ENCODE measurements at regions not wholly inside any gene's neighbourhood (a gene's known extent, or its start where the extent isn't known, plus 50 kb on each side); places are given as distances from the start of the nearest gene placed in this dataset.

- no peak overlapping the region for H3K9ac ChIP-seq (ENCODE audit: low read length)
- H3F3A ChIP-seq (ENCODE audit: insufficient read depth, low read length): no peaks in the 10 kb centered on the region
- DNase-seq: no peak
- no peaks in the 10 kb centered on the region for H3K27me3 ChIP-seq (replicated peaks; ENCODE audit: insufficient read depth, low read length)
- no peaks in the 10 kb centered on the region for H3K4me1 ChIP-seq (ENCODE audit: low read length)
- no peak overlapping the region for H3K27ac ChIP-seq (ENCODE audit: low read length)
- no peak overlapping the region for H2AFZ ChIP-seq (ENCODE audit: low read length)
- H3K79me2 ChIP-seq (ENCODE audit: low read length): no peaks in the 10 kb centered on the region
- H3K4me3 ChIP-seq (ENCODE audit: low read length): no peak overlapping the region
- H4K20me1 ChIP-seq (ENCODE audit: insufficient read depth, low read length): no peaks in the 10 kb centered on the region
- H3K4me2 ChIP-seq (ENCODE audit: low read depth, low read length): no peak overlapping the region
- H3K9me2 ChIP-seq (replicated peaks; ENCODE audit: insufficient read depth, low read length): no peaks in the 10 kb centered on the region
- TF ChIP-seq EZH2phosphoT487 (IDR thresholded peaks at IDR 0.05; ENCODE audit: low read length): no peak
- TF ChIP-seq CTCF (IDR thresholded peaks at IDR 0.05; ENCODE audit: low read length): no peak
- H3K9me3 ChIP-seq (replicated peaks; ENCODE audit: insufficient read depth, low read length): no peaks in the 10 kb centered on the region
- H3K36me3 ChIP-seq (replicated peaks; ENCODE audit: insufficient read depth, low read length): no peaks in the 10 kb centered on the region
These were observed 141.2 kb upstream of the LRIG1 start for GRCh38 chr3:66642019-66642418.

GRCh38 chr3:66642484-66642883, 141.7 kb upstream of the LRIG1 start:
- no peak for TF ChIP-seq CTCF (IDR thresholded peaks at IDR 0.05; ENCODE audit: low read length)
- TF ChIP-seq EZH2phosphoT487 (IDR thresholded peaks at IDR 0.05; ENCODE audit: low read length): no peak
- TF ChIP-seq EZH2 (optimal IDR thresholded peaks at IDR 0.05; ENCODE audit: low read depth, low read length): no peak
- Histone ChIP-seq H3K36me3 (replicated peaks; ENCODE audit: insufficient read depth, low read length) (no peaks in the 10 kb centered on the region), H3K27me3 (replicated peaks; ENCODE audit: insufficient read depth, low read length) (no peaks in the 10 kb centered on the region), H3K4me3 (ENCODE audit: low read length) (no peak overlapping the region), H3F3A (ENCODE audit: insufficient read depth, low read length) (no peaks in the 10 kb centered on the region), H3K27ac (ENCODE audit: low read length) (no peak overlapping the region), H3K9ac (ENCODE audit: low read length) (no peak overlapping the region), H3K4me2 (ENCODE audit: low read depth, low read length) (no peak overlapping the region), H3K79me2 (ENCODE audit: low read length) (no peaks in the 10 kb centered on the region), H3K9me2 (replicated peaks; ENCODE audit: insufficient read depth, low read length) (no peaks in the 10 kb centered on the region), H3K4me1 (ENCODE audit: low read length) (no peaks in the 10 kb centered on the region), H4K20me1 (ENCODE audit: insufficient read depth, low read length) (no peaks in the 10 kb centered on the region), H2AFZ (ENCODE audit: low read length) (no peak overlapping the region), H3K9me3 (replicated peaks; ENCODE audit: insufficient read depth, low read length) (no peaks in the 10 kb centered on the region)
- no peak for DNase-seq

GRCh38 chr3:66644549-66644948, 143.7 kb upstream of the LRIG1 start:
- H3K9me3 ChIP-seq (replicated peaks; ENCODE audit: insufficient read depth, low read length): no peaks in the 10 kb centered on the region
- no peak overlapping the region for H3K4me2 ChIP-seq (ENCODE audit: low read depth, low read length)
- no peak overlapping the region for H3K4me3 ChIP-seq (ENCODE audit: low read length)
- no peaks in the 10 kb centered on the region for H3K27me3 ChIP-seq (replicated peaks; ENCODE audit: insufficient read depth, low read length)
- H3K9me2 ChIP-seq (replicated peaks; ENCODE audit: insufficient read depth, low read length): no peaks in the 10 kb centered on the region
- no peak overlapping the region for H3K9ac ChIP-seq (ENCODE audit: low read length)
- no peak for DNase-seq
- H3F3A ChIP-seq (ENCODE audit: insufficient read depth, low read length): no peaks in the 10 kb centered on the region
- H3K36me3 ChIP-seq (replicated peaks; ENCODE audit: insufficient read depth, low read length): no peaks in the 10 kb centered on the region
- H3K79me2 ChIP-seq (ENCODE audit: low read length): no peaks in the 10 kb centered on the region
- H3K27ac ChIP-seq (ENCODE audit: low read length): no peak overlapping the region
- H3K4me1 ChIP-seq (ENCODE audit: low read length): no peaks in the 10 kb centered on the region
- TF ChIP-seq CTCF (IDR thresholded peaks at IDR 0.05; ENCODE audit: low read length): no peak
- no peak for TF ChIP-seq EZH2 (optimal IDR thresholded peaks at IDR 0.05; ENCODE audit: low read depth, low read length)
- no peak for TF ChIP-seq EZH2phosphoT487 (IDR thresholded peaks at IDR 0.05; ENCODE audit: low read length)
- H4K20me1 ChIP-seq (ENCODE audit: insufficient read depth, low read length): no peaks in the 10 kb centered on the region
- H2AFZ ChIP-seq (ENCODE audit: low read length): no peak overlapping the region
